Thyroid gland (tissue), 4 donors: ENCODE measurements at regions not wholly inside any gene's neighbourhood (a gene's known extent, or its start where the extent isn't known, plus 50 kb on each side); places are given as distances from the start of the nearest gene placed in this dataset.
"Not testable (repeated sequence)": the region's sequence is repeated elsewhere in the genome, so short reads cannot be mapped to it uniquely, and the experiment has no call there.

Experiments used
- DNase-seq, 2 donors: peaks; one replicate each; pipeline ENCODE4 v3.0.0-alpha.2; 2019
- H3K27ac ChIP-seq, 3 donors: fragments of 200-600 bp; sonication (generic); 1 replicate in 2 of 3; 2 replicates in 1 of 3; pipeline ENCODE4 v1.5.1; 2016 to 2019; ENCODE audit warnings: mild to moderate bottlenecking in 1 of 3, moderate library complexity in 1 of 3
- H3K27me3 ChIP-seq: fragments of 200-600 bp; sonication (generic); one replicate; pipeline ENCODE4 v1.5.1; 2019
- H3K36me3 ChIP-seq, 2 donors: fragments of 200-600 bp; sonication (generic); one replicate each; pipeline ENCODE4 v1.5.1; 2016 to 2019
- H3K4me1 ChIP-seq, 2 donors: fragments of 200-600 bp; sonication (generic); one replicate each; pipeline ENCODE4 v1.5.1; 2017 to 2019
- H3K4me3 ChIP-seq, 3 donors: fragments of 200-600 bp; sonication (generic); replicated peaks in 1 of 3; 1 replicate in 2 of 3; 2 replicates in 1 of 3; pipeline ENCODE4 v1.5.1; 2016; ENCODE audit warnings: mild to moderate bottlenecking in 1 of 3
- H3K9me3 ChIP-seq: fragments of 200-600 bp; sonication (generic); one replicate; pipeline ENCODE4 v1.5.1; 2017
- POLR2A ChIP-seq, 2 donors: fragments of 450-650 bp; IDR thresholded peaks; one replicate each; pipeline ENCODE4 v1.6.1; 2017; ENCODE audit warnings: antibody characterized with exemption in 2 of 2, mild to moderate bottlenecking in 2 of 2, moderate library complexity in 1 of 2
- WGBS, 2 donors: methylation state at CpG; one replicate each; pipeline ENCODE4 v1.1.5; 2017; 5-methylcytosine and 5-hydroxymethylcytosine counted together
- intact Hi-C: fragments of 100-400 bp; cut with DNase I; formaldehyde crosslinking; loops from one replicate; pipeline ENCODE4 v1.15.1; 2023
- TF ChIP-seq, protein P1 (sequence below), 6 experiments: fragments of 200-600 bp in 3 of 6; fragments of 450-650 bp in 3 of 6; sonication (generic) in 3 of 6; IDR thresholded peaks; one replicate each; pipeline ENCODE4 v1.5.1; 2016 to 2019; ENCODE audit warnings: antibody characterized with exemption in 6 of 6, mild to moderate bottlenecking in 2 of 6, inconsistent platforms in 1 of 6, moderate library complexity in 1 of 6

DNA sequence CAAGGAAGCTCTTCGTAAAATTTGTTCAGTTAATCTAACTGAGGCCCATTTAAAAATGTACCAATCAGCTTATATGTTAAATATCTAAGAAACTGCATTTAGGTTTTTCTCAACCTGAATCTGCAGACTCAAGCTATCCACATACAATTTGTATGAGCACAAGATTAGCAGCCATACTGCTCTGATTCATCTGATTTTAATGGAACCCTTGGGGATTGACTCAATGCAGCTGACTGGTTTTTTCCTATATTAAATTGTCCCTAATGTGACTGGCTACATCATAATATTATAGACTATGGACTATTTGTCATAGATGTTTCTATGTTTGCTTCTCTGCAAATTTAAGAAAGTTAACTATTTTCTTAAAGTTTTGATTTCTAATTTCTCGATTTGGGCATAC, 451.0 kb upstream of the TUSC1 start:
- Histone ChIP-seq H3K27me3 (no peaks in the 10 kb centered on the region), H3K4me1 (peaks cover 0 to 11% of the 10 kb centered on the region in 2 donors), H3K9me3 (no peaks in the 10 kb centered on the region), H3K4me3 (no peak overlapping the region), H3K27ac (no peak overlapping the region), H3K36me3 (no peaks in the 10 kb centered on the region)
- TF ChIP-seq, protein P1, sequence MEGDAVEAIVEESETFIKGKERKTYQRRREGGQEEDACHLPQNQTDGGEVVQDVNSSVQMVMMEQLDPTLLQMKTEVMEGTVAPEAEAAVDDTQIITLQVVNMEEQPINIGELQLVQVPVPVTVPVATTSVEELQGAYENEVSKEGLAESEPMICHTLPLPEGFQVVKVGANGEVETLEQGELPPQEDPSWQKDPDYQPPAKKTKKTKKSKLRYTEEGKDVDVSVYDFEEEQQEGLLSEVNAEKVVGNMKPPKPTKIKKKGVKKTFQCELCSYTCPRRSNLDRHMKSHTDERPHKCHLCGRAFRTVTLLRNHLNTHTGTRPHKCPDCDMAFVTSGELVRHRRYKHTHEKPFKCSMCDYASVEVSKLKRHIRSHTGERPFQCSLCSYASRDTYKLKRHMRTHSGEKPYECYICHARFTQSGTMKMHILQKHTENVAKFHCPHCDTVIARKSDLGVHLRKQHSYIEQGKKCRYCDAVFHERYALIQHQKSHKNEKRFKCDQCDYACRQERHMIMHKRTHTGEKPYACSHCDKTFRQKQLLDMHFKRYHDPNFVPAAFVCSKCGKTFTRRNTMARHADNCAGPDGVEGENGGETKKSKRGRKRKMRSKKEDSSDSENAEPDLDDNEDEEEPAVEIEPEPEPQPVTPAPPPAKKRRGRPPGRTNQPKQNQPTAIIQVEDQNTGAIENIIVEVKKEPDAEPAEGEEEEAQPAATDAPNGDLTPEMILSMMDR (IDR thresholded peaks at IDR 0.05): no peak
- TF ChIP-seq POLR2A (IDR thresholded peaks at IDR 0.05): no peak
- 86 to 96% methylated on average over 2 of the region's 2 CpGs for WGBS, 2 donors
- no peak for DNase-seq
- intact Hi-C loops: no loop called here

DNA sequence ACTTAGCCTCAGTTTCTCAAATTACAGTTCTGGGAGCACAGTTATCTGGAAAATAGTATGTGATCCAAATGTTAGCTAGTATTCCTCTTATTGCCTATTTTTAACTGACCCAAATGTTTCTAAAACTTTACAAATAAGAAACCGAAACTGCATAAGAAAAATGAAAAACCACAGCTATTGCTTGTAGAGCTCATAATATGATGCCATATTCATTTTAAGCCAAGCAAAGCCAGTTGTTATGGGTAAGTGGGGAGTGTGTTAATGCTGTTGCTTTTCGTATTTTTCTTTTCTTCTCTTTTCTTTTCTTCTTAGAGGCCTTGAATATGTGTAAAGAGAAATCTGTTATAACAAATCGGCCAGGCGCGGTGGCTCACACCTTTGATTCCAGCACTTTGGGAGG, 447.4 kb upstream of the TUSC1 start:
- Histone ChIP-seq H3K9me3 (no peaks in the 10 kb centered on the region), H3K36me3 (no peaks in the 10 kb centered on the region), H3K4me1 (no peaks in the 10 kb centered on the region), H3K27ac (no peak overlapping the region), H3K4me3 (no peak overlapping the region), H3K27me3 (no peaks in the 10 kb centered on the region)
- DNase-seq: no peak
- whole genome bisulfite sequencing, 2 donors: 91 to 93% methylated on average over 5 of the region's 5 CpGs
- no peak for TF ChIP-seq POLR2A (IDR thresholded peaks at IDR 0.05)
- TF ChIP-seq, protein P1 (IDR thresholded peaks at IDR 0.05): no peak
- intact Hi-C loops: no loop called here

DNA sequence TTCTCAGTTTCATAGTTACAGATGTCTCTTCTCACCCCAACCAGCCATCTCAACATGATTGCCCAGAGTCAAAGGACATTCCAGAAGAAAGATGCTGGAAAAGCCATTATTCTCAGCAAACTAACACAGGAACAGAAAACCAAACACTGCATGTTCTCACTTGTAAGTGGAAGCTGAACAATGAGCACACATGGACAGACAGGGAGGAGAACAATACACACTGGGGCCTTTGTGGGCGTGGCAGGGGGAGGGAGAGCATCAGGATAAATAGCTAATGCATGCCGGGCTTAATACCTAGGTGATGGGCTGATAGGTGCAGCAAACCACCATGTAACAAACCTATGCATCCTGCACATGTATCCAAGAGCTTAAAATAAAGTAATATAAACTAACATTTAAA, 437.8 kb upstream of the TUSC1 start:
- WGBS, 2 donors: 71 to 77% methylated on average over 2 of the region's 2 CpGs
- H3K36me3 ChIP-seq, H3K27me3 ChIP-seq, H3K4me1 ChIP-seq, intact Hi-C loops, H3K27ac ChIP-seq, H3K9me3 ChIP-seq, DNase-seq, H3K4me3 ChIP-seq: not testable (repeated sequence)

DNA sequence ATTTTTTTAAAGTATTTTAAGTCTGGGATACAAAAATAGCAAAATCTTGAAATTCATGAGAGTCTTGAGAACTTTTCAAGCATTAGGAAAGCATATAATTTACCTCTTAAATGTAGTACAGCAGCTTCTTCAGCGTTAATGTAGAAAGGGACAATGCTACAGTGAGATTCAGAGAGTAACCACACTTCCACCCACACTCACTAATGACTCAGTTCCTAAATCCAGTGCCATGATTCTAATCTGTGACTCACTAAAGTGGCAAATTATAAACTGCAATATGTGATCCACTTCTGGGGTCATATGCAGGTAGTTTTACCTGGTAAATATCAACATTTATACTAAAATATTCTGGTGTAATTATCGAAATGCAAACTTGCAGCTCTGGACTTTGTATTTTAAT, 434.5 kb upstream of the TUSC1 start:
- WGBS, 2 donors: 89% methylated on average over 2 of the region's 2 CpGs
- Histone ChIP-seq H3K36me3 (no peaks in the 10 kb centered on the region), H3K9me3 (no peaks in the 10 kb centered on the region), H3K4me3 (no peak overlapping the region), H3K27me3 (no peaks in the 10 kb centered on the region), H3K4me1 (no peaks in the 10 kb centered on the region), H3K27ac (no peak overlapping the region)
- TF ChIP-seq, protein P1 (IDR thresholded peaks at IDR 0.05): no peak
- no peak for TF ChIP-seq POLR2A (IDR thresholded peaks at IDR 0.05)
- no peak for DNase-seq
- intact Hi-C loops: no loop called here

DNA sequence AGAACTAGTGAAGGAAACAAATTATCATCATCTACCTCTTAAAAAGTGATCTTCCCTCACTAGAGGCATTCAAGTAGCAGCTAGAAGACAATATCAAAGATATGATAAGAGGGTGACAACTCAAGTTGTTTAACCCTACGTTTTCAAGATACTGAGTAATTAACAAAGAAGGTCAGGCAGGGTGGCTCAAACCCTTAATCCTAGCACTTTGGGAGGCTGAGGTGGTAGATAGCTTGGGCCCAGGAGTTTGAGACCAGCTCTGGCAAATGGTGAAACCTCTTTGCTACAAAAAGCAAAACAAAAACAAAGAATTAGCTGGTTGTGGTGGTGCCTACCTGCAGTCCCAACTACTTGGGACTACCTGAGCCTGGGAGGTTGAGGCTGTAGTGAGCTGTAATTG, 408.2 kb upstream of the TUSC1 start:
- 65 to 68% methylated on average over 1 of the region's 1 CpG for WGBS, 2 donors
- TF ChIP-seq, protein P1 (IDR thresholded peaks at IDR 0.05): no peak
- no peak for TF ChIP-seq POLR2A (IDR thresholded peaks at IDR 0.05)
- Histone ChIP-seq H3K4me1 (no peaks in the 10 kb centered on the region), H3K9me3 (no peaks in the 10 kb centered on the region), H3K4me3 (no peak overlapping the region), H3K27me3 (no peaks in the 10 kb centered on the region), H3K27ac (no peak overlapping the region), H3K36me3 (no peaks in the 10 kb centered on the region)
- no peak for DNase-seq
- intact Hi-C loops: no loop called here

DNA sequence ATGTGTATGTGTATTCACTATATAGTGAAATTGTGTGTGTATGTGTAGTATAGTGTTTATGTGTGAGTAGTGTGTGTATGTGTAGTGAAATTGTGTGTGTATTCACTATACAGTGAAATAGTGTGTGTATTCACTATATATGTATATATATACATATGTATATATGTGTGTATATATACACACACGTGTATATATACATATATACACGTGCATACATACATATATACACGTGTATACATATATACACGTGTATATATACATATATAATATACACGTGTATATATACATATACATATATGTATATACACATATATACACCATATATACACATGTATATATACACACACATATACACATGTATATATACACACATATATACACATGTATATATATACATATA, 403.6 kb upstream of the TUSC1 start:
- DNase-seq: no peak
- Histone ChIP-seq H3K4me3 (no peak overlapping the region), H3K36me3 (no peaks in the 10 kb centered on the region), H3K27ac (no peak overlapping the region), H3K27me3 (no peaks in the 10 kb centered on the region), H3K4me1 (no peaks in the 10 kb centered on the region), H3K9me3 (no peaks in the 10 kb centered on the region)
- 81 to 87% methylated on average over 5 of the region's 5 CpGs for WGBS, 2 donors
- intact Hi-C loops: no loop called here
- no peak for TF ChIP-seq POLR2A (IDR thresholded peaks at IDR 0.05)
- TF ChIP-seq, protein P1 (IDR thresholded peaks at IDR 0.05): no peak
